Stimulated activated CD4-positive, alpha-beta T cell treated with anti-CD3 and anti-CD28 coated beads, Interleukin-4, amount 100 ng/mL, for 48 hours (primary cell): ENCODE measurements at regions not wholly inside any gene's neighbourhood (a gene's known extent, or its start where the extent isn't known, plus 50 kb on each side); places are given as distances from the start of the nearest gene placed in this dataset.
"Not testable (repeated sequence)": the region's sequence is repeated elsewhere in the genome, so short reads cannot be mapped to it uniquely, and the experiment has no call there.

Experiments used
- DNase-seq, 2 donors: peaks; one replicate each; pipeline ENCODE4 v3.0.0-alpha.2; 2020; ENCODE audit warnings: low read depth in 2 of 2

DNA sequence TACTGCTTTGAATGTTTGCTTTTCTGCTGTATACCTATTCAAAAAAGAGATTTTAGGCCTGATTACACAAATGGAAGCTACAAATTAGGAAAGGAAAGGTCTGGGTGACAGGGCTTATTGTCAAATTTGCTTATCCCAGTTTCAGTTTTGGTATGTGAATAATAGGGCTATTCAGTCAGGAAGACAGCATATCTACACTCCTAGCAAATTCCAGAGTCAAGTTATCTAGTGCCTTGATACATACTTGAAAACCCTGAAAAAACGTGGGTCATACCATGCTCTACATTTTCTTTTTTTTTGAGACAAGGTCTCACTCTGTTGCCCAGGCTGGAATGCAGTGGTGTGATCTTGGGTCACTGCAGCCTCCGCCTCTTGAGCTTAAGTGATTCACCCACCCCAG is 59.2 kb upstream of the CCDC180 start:
- not testable (repeated sequence) for DNase-seq

DNA sequence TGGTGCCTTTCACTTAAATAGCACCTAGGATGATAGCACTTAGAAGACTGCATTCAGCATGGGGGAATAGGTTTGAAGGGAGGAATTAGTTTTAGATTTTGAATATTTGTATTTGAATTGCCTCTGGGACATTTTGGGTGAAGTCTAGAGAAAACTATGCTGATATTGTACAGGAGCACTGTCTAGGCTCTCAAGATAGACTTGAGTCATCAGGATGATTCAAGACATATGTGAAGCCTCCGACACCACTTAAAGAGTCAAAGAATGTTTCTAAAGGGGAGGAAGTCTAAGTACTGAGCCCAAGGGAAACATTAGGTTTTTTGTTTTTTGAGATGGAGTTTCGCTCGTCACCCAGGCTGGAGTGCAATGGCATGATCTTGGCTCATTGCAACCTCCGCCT is 63.9 kb upstream of the CCDC180 start:
- DNase-seq = no peak

DNA sequence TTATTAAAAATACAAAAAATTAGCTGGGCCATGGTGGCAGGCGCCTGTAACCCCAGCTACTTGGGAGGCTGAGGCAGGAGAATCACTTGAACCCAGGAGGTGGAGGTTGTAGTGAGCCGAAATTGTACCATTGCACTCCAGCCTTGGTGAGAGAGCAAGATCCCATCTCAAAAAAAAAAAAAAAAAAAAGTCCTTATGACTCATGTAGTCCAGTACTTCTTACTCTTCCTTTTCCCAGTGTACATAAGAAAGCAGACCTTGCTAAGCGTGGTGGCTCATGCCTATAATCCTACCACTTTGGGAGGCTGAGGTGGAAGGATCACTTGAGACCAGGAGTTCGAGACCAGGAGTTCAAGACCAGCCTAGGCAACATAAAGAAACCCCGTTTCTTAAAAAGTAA is 66.0 kb upstream of the CCDC180 start:
- not testable (repeated sequence) for DNase-seq

DNA sequence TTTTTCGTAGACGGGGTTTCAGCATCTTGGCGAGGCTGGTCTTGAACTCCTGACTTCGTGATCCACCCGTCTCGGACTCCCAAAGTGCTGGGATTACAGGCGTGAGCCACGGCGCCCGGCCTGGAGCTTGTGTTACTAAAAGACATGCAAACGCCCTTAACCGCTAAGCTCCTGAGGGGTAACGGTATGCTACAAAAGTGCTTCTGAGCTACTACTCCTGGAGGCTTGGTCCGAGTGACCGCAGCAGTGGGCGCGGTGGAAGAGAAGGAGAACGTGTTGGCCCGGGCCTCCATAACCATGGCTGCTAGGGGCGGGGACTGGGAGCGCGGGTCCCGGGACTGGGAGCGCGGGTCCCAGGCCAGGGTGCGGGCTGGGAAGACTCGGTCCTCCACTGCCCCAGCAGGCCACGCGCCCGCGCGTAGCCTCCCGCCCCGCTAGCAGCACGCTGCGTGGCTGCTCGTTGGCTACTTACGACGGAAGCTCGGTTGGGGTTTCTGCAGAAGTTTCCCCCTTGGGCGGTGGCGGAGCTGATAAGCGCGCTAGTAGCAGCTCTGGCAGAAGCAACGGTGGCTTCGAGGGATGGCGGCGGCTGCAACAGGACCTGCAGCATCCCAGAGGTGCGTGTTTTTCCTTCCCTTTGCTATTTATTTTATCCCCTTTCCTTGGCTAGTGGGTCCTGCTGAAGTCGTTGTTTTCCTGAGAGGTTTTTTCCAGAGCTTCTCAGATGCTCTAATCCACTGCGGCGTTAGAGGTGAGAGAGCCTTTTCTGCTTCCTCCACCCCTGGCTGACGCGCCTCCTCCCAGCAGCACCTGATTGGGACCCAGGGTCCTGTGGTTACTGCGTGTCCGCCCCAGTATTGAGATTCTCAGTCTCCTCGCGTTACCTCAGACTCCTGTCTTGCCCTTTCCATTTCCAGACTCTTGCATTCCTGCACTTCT is 69.2 kb upstream of the CCDC180 start:
- DNase-seq = peak; percentile 55 to 64

DNA sequence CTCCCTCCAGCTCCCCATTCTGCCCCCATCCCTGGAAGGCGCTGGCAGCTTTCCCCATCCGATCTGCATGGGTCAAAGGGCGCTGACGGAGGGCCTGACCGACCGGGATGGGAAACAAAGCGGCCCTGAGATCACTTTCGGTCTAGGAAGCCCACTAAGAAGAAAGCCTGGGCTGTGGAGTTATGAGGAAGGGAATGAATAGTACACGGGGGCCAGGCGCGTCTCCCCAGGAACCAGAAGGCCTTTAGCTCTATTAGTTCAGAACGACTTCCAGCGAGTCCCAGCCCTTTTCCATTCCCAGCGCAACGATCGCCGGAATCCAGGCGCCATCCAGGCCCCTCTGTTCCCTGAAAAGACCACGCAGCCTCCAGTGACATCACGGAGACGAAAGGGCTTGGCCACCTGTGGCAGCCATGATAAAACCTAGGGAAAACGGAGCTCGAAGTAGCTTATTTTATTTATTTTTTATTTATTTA is 70.1 kb upstream of the CCDC180 start:
- DNase-seq = no peak

DNA sequence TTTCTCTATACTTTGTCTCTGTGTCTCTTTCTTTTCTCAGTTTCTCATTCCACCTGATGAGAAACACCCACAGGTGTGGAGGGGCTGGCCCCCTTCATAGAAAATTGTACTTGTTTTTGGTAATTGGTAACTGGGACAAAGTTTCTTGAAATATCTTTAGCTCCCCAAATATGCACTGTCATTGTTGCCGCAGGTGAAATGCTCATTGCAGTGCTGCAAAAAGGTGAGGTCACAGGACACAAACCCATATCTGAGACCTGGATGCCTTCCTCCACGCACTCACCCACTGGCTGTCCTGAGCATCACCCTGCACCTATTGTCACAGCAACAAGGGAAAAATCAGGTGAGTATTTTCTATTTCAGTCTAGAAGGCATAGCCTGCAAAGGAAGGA is 74.5 kb upstream of the CCDC180 start:
- not testable (repeated sequence) for DNase-seq

DNA sequence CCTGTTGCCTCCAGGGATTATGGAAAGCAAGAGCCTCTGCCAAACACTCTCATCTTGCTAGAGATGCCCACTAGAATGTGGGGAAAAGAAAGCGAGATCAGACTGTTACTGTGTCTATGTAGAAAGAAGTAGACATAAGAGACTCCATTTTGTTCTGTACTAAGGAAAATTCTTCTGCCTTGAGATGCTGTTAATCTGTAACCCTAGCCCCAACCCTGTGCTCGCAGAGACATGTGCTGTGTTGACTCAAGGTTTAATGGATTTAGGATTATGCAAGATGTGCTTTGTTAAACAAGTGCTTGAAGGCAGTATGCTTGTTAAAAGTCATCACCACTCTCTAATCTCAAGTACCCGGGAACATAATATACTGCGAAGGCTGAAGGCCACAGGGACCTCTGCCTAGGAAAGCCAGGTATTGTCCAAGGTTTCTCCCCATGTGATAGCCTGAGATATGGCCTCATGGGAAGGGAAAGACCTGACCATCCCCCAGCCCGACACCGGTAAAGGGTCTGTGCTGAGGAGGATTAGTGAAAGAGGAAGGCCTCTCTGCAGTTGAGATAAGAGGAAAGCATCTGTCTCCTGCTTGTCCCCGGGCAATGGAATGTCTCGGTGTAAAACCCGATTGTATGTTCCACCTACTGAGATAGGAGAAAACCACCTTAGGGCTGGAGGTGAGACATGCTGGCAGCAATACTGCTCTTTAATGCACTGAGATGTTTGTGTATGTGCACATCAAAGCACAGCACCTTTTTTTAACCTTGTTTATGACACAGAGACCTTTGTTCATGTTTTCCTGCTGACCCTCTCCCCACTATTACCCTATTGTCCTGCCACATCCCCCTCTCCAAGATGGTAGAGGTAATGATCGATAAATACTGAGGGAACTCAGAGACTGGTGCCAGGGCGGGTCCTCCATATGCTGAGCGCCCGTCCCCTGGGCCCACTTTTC is 75.1 kb upstream of the CCDC180 start:
- not testable (repeated sequence) for DNase-seq

DNA sequence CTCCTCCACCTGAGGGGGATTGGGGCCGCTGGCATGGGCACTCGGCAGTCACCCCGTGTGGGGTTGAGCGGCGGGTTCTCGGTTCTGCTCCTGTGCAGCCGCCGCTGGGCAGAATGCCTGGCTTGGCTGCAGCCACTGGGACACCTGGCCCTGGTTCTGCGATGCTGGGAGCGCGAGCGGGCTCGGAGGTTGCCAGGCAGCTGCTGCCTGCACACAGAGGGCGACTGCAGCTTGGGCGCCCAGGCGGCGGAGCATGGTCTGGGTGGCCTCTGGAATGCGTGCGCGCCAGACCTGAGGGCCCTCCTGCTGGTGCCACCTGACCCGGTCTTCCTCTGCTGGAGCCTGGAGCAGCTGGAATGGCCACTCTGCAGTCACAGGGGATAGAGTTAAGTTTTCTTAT is 85.1 kb upstream of the CCDC180 start:
- DNase-seq = not testable (repeated sequence)

DNA sequence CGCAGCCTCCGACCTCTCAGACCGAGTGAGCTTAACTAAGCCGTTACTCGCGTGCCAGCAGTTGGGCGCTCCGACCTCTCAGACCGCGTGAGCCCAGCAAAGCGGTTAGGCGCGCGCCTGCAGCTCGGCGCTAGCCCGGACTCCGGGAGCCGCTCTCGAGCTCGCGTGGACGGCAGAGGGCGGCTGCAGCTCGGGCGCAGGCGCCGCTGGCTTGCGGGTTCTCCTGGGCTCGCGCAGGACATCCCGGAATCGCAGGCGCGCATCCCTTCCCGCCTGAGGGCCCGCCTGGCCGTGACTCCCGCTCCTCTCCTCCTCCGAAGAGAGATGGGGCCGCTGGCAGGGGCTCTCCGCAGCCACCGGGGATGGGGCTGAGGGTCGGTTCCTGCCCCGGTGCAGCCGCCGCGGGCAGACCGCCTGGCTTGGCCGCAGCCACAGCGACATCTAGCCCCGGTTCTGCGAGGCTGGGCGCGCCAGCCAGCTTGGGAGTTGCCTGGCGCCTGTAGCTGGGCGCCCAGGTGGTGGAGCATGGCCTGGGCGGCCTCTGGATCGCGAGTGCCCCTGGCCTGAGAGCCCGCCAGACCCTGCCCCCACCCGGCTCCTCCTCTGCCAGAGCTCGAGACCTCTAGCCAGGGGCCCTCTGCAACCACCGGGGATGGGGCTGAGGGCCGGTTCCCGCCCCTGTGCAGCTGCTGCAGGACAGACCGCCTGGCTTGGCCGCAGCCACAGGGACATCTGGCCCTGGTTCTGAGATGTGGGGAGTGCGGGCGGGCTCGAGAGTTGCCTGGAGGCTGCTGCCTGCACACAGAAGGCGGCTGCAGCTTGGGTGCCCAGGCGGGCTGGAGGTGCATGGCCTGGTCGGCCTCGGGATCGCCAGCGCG is 85.7 kb upstream of the CCDC180 start:
- peak; percentile 17 to 46 for DNase-seq

DNA sequence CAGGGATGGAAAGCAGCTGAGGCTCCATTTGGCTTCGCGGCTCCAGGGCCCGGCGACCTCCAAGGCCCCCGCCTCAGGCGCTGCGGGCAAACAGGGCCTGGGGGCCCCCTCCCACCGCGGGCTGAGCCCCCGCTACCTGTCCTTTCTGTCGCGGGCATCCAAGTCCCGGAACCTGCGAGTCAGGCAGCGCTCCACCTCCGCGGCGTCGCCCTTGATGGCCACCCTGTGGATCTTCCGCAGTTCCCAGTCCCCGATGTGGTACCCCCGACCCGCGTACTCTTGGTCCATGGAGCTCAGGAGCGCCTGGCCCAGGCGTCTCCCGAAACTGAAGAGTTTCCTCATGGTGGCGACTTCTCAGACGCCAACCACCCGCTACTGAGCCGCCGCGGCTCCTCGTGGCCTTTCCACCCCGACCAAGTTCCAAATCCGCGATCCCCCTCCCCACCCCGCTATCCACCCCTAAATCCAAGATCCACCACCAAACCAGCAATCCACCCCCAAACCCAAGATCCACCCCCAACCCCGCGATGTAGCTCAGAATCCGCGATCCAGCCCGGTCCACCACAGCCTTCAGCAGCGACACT is 86.5 kb upstream of the CCDC180 start:
- DNase-seq = no peak

DNA sequence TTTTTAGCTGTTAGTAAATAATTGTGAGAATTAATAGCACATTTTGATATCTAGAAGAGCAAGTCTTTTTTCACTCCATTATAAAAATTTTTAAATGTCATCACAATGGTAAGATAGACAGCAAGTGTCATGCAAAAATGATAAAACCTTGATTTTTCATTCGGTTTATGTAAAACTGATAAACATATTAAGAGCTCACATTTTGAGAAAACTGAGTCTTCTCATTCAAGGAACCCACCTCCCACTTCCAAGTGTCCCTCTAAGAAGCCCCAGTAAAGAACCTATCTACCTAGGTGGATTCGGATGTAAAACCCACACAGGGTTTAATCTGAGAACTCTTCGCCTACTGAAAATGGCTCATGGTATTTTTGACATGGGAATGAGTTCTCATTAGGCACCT is 87.1 kb upstream of the CCDC180 start:
- not testable (repeated sequence) for DNase-seq

DNA sequence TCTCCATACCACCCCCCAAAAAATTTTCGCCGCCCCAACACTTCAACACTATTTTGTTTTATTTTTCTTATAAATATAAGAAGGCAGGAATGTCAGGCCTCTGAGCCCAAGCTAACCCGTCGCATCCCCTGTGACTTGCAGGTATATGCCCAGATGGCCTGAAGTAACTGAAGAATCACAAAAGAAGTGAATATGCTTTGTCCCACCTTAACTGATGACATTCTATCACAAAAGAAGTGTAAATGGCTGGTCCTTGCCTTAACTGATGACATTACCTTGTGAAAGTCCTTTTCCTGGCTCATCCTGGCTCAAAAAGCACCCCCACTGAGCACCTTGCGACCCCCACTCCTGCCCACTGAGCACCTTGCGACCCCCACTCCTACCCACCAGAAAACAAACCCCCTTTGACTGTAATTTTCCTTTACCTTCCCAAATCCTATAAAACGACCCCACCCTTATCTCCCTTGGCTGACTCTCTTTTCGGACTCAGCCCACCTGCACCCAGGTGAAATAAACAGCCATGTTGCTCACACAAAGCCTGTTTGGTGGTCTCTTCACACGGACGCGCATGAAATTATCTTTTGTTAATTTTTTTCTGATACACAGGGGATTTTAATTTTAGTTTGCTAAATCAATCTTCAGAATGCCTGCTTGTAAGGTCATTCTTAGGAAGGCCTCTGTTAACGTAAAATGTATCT is 87.9 kb upstream of the CCDC180 start:
- DNase-seq = not testable (repeated sequence)

DNA sequence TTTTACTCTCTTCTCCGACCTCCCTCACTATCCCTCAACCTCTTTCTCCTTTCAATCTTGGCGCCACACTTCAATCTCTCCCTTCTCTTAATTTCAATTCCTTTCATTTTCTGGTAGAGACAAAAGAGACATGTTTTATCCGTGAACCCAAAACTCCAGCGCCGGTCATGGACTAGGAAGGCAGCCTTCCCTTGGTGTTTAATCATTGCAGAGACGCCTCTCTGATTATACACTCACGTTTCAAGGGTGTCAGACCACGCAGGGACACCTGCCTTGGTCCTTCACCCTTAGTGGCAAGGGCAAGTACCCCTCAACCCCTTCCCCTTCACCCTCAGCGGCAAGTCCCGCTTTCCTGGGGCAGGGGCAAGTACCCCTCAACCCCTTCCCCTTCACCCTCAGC is 92.3 kb upstream of the CCDC180 start:
- not testable (repeated sequence) for DNase-seq

DNA sequence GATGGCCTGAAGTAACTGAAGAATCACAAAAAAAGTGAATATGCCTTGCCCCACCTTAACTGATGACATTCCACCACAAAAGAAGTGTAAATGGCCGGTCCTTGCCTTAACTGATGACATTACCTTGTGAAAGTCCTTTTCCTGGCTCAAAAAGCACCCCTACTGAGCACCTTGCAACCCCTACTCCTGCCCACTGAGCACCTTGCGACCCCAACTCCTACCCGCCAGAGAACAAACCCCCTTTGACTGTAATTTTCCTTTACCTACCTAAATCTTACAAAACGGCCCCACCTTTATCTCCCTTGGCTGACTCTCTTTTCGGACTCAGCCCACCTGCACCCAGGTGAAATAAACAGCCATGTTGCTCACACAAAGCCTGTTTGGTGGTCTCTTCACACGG is 92.9 kb upstream of the CCDC180 start:
- not testable (repeated sequence) for DNase-seq

DNA sequence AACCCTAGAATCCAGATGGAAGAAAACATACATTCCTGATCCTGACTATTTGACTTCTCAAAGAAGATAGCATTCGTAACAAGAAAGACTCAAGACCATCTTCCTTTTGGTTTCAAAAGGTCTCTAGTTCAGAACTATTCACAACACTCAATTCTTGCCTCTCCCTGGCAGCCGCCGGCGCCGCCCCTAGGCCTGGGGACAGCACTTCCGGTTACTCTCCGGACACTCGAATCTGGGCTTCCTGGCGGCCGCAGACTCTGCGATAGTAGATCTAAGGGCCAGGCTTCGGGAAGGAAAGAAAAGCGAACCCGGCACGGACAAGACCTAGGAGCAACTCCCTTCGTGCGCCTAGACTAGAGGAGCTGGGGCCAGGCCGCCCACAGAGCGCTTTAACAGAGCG is 107.8 kb upstream of the CCDC180 start:
- DNase-seq = not testable (repeated sequence)

DNA sequence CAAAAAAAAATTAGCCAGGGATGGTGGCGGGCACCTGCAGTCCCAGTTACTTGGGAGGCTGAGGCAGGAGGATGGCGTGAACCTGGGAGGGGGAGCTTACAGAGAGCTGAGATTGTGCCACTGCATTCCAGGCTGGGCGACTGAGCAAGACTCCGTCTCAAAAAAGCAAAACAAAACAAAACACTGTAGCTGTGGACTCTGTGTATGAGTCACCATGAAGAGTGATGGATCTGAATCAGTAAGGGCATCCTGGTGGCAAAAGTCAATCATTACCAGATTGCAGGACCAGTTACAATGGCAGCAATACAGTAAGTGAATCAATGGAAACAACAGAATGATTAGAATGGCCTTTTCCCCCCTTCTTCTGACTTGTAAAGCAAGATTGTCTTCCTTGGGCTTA is 113.7 kb upstream of the CCDC180 start:
- DNase-seq = not testable (repeated sequence)

DNA sequence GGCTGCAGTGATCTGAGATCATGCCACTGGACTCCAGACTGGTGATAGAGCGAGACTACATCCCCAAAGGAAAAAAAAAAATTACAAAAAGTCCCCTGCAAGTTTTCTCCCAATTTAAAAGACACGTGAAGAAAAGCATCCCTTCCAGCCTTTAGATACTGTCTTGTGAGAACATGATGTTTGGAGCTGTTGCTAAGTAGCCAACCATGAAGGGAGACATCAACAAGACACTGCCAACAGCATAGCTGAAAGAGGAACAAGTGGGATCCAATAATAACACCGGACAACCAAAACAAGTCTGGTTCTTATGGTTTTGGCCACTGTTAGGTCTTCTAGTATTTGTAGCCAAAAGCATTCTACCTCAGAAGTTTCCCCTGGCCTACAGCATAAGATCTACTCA is 118.9 kb upstream of the CCDC180 start:
- no peak for DNase-seq

DNA sequence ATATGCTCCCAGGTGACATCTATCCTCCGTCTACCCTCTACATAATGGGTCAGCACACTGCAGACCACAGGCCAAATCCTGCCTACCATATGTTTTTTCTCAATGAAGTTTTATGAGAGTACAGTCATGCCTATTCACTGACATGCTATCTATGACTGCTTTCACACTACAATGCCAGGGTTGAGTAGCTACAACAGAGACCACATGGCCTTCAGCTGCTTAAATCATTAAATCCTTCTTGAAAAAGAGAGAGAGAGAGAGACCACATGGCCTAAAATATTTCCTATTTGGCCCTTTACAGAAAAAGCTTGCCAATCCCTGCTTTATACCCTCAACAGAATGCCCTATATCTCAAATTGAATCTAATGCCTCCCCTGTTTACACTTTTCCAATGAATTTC is 119.8 kb upstream of the CCDC180 start:
- not testable (repeated sequence) for DNase-seq

DNA sequence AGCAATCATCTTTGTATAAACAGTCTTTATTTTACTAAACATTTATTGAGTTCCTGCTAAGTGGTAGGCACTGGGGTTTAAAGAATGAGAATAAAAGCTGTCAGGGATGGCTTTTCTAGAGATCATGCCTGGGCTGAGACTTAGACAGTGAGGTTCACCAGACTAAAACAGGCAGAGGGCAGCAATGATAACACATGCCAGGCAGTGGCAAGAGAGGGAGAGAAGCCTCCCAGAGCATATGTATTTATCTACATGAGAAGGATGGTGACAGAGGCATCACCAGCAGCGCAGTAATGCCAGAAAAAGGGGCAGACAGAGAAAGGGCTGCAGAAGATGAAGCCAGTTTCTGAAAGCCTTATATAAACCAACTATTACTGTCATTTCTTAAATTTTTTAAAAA is 121.0 kb upstream of the CCDC180 start:
- no peak for DNase-seq

DNA sequence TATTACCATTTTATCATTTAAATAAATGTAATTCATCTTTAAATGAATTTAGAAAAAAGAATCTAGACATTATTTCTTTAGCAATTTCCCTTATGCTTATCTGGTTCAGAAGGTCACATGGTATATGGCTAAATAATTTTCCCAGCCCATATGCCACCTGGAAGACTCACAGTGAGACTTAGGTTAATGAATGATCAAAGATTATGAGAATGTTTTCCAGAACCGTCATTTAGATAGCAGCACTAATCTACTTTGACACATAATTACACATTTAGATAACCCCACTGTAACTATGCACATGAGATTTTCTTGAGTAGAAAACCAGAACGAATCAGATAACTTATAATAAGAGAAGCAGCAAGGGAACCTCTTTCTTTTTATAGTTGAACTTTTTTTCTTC is 124.9 kb upstream of the CCDC180 start:
- DNase-seq = not testable (repeated sequence)
